Astrocyte of the cerebellum (primary cell): ENCODE measurements at regions not wholly inside any gene's neighbourhood (a gene's known extent, or its start where the extent isn't known, plus 50 kb on each side); places are given as distances from the start of the nearest gene placed in this dataset.
A peak's percentile ranks its signal among the peaks of the same experiment; 100 is the strongest.

Source experiments
- DNase-seq: peaks from one replicate; pipeline ENCODE4 v3.0.0-alpha.2; 2011; ENCODE audit warnings: low read depth
- H3K4me3 ChIP-seq: 2 replicates; pipeline ENCODE4 v1.5.1; 2011; ENCODE audit warnings: mild to moderate bottlenecking, low read depth, low read length, moderate library complexity
- in situ Hi-C: cut with HindIII; loops from 2 replicates; pipeline ENCODE4 v1.10.0; 2017; ENCODE audit warnings: low sequenced_read_pairs
- TF ChIP-seq, protein P1 (sequence below): IDR thresholded peaks from 2 replicates; pipeline ENCODE4 v1.5.1; 2012; ENCODE audit warnings: low read length, low read depth, moderate library complexity, mild to moderate bottlenecking; ENCODE audit errors: missing control alignments

DNA sequence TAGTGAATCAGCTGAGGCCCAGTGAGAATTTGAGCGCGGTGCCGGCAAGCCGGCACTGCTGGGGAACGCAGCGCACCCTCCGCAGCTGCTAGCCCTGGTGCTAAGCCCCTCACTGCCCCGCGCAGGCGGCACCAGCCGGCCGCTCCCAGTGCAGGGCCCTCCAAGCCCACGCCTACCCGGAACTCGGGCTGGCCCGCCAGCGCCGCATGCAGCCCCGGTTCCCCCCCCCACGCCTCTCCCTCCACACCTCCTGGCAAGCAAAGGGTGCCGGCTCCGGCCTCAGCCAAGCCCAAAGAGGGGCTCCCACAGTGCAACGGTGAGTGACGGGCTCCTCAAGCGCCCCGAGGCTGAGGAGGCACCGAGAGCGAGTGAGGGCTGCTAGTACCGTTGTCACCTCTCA lies 54.5 kb upstream of the VASH1 start:
- in situ Hi-C loops = no loop called here
- TF ChIP-seq, protein P1, sequence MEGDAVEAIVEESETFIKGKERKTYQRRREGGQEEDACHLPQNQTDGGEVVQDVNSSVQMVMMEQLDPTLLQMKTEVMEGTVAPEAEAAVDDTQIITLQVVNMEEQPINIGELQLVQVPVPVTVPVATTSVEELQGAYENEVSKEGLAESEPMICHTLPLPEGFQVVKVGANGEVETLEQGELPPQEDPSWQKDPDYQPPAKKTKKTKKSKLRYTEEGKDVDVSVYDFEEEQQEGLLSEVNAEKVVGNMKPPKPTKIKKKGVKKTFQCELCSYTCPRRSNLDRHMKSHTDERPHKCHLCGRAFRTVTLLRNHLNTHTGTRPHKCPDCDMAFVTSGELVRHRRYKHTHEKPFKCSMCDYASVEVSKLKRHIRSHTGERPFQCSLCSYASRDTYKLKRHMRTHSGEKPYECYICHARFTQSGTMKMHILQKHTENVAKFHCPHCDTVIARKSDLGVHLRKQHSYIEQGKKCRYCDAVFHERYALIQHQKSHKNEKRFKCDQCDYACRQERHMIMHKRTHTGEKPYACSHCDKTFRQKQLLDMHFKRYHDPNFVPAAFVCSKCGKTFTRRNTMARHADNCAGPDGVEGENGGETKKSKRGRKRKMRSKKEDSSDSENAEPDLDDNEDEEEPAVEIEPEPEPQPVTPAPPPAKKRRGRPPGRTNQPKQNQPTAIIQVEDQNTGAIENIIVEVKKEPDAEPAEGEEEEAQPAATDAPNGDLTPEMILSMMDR = no peak
- no peak for DNase-seq
- H3K4me3 ChIP-seq = no peak overlapping the region

DNA sequence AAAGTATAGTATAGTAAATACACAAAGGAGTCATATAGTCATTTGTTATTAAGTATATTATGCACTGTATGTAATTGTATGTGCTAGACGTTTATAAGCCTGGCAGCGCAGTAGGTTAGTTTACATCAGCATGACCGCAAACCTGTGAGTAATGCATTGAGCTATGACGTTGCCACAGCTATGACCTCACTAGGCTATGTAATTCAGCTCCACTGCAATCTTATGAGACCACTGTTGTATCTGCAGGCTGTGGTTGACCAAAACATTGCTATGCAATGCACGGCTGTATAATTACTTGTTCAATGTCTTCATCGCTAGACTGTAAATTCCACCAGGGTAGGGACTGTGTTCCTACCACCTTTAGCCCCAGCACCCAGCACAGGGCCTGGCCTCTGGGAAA lies 53.2 kb upstream of the VASH1 start:
- in situ Hi-C loops = no loop called here
- TF ChIP-seq, protein P1 = no peak
- DNase-seq = no peak
- no peak overlapping the region for H3K4me3 ChIP-seq

DNA sequence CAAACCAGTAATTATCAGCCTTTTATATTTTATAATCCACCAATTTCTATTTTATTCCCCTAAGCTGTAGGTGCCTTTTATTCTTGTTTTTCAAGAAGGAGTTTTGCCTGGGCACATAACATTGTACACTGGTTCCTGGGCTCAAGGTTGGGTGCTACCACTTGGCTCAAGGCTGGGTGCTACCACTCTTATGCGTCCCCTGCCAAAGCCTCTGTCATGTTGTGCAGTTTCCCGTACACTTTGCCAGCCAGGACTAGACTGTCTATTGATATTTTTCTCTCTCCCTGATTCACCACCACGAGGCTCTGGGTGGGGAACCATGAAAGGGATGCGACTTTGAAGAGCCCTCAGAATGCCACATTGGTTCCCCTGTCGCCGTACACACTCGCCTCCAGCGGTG lies 52.5 kb upstream of the VASH1 start:
- TF ChIP-seq, protein P1 = no peak
- H3K4me3 ChIP-seq = no peak overlapping the region
- DNase-seq = no peak
- in situ Hi-C loops = no loop called here

DNA sequence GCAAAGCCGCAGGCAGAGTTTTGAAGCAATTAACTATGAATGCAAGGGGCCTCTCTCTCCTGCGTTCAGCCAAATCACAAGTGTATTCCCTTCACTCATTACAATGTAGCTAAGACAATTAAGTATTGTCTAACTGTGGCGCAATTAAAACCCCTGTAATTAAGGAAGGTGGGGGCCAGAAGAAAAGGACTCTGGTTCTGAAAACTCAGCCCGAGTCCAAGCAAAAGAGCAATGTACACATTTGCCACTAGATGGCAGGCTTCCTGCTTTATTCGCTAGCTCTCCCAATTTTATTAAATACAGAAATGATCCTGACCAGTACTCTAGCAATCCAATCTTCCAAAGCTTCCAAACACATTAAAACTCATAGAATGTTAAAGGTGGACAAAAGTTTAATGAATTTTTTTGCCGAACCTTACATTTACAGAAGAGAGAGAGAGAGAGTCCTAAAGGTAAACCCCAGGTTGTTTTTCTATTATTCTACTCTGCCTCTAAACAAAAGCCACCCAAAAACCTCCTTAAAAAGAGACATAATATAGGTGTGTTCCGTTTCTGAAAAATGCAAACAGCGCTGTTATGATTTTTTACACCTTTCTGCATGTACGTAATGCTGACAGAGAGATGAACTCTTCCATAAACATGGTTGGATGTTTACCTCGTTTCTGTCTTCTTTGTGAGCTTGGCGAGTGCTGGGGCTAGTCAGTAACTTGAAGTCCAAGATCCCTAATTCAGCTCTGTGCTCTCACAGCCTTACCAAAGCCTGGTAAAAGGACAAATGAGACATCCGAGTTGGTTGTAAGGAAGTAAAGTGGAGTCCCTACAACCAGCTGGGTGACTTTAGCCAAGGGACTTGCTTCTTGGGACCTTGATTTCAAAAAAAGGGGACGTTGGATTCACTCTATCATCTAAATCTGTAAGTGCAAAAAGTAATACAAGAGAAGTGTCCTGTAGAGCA lies 50.9 kb upstream of the VASH1 start:
- in situ Hi-C loops = no loop called here

More for the DNA sequence above, 50.9 kb upstream of the VASH1 start:
- no peak overlapping the region for H3K4me3 ChIP-seq
- peak; percentile 31 for DNase-seq
- TF ChIP-seq, protein P1 = peak; percentile 79
